GM19452 (cell line): ENCODE measurements at regions not wholly inside any gene's neighbourhood (a gene's known extent, or its start where the extent isn't known, plus 50 kb on each side); places are given as distances from the start of the nearest gene placed in this dataset.

Experiments used
- ATAC-seq: cut with Tn5 transposase; IDR thresholded peaks from one replicate; pipeline ENCODE4 v1.9.1; 2021; ENCODE audit not compliant: unreplicated experiment

GRCh38 chr2:236940916-236941520, 144.7 kb upstream of the COPS8 start:
- ATAC-seq = no peak

- ATAC-seq = no peak
Observed at GRCh38 chr2:236941551-236941950, 144.1 kb upstream of the COPS8 start.

GRCh38 chr2:236942554-236942953, 143.1 kb upstream of the COPS8 start:
- ATAC-seq = no peak

GRCh38 chr2:236943068-236943467, 142.6 kb upstream of the COPS8 start:
- no peak for ATAC-seq

GRCh38 chr2:236943841-236944513, 141.7 kb upstream of the COPS8 start:
- no peak for ATAC-seq

GRCh38 chr2:236944561-236944960, 141.1 kb upstream of the COPS8 start:
- no peak for ATAC-seq

- no peak for ATAC-seq
Observed at GRCh38 chr2:236945431-236946016, 140.2 kb upstream of the COPS8 start.

GRCh38 chr2:236946871-236947270, 138.8 kb upstream of the COPS8 start:
- ATAC-seq = no peak

GRCh38 chr2:236947294-236947693, 138.4 kb upstream of the COPS8 start:
- no peak for ATAC-seq

GRCh38 chr2:236947896-236948295, 137.8 kb upstream of the COPS8 start:
- no peak for ATAC-seq

- no peak for ATAC-seq
Observed at GRCh38 chr2:236949089-236949905, 136.4 kb upstream of the COPS8 start.

- no peak for ATAC-seq
Observed at GRCh38 chr2:236951830-236952475, 133.7 kb upstream of the COPS8 start.

- ATAC-seq = no peak
Observed at GRCh38 chr2:236954641-236955040, 131.0 kb upstream of the COPS8 start.

GRCh38 chr2:236955521-236956030, 130.1 kb upstream of the COPS8 start:
- ATAC-seq = no peak

- no peak for ATAC-seq
Observed at GRCh38 chr2:236956031-236956618, 129.6 kb upstream of the COPS8 start.

- ATAC-seq = no peak
Observed at GRCh38 chr2:236956641-236957040, 129.0 kb upstream of the COPS8 start.

GRCh38 chr2:236959036-236959435, 126.7 kb upstream of the COPS8 start:
- ATAC-seq = no peak

- no peak for ATAC-seq
Observed at GRCh38 chr2:236959876-236960275, 125.8 kb upstream of the COPS8 start.

GRCh38 chr2:236960531-236960930, 125.2 kb upstream of the COPS8 start:
- no peak for ATAC-seq

GRCh38 chr2:236962816-236963215, 122.9 kb upstream of the COPS8 start:
- no peak for ATAC-seq
